Psoas muscle (tissue), 7 donors: ENCODE measurements at regions not wholly inside any gene's neighbourhood (a gene's known extent, or its start where the extent isn't known, plus 50 kb on each side); places are given as distances from the start of the nearest gene placed in this dataset.

ENCODE experiments used
- ATAC-seq, 4 donors: fragments of 200-7000 bp; cut with Tn5 transposase; one replicate each; pipeline ENCODE4 v1.9.1; 2020; ENCODE audit warnings: moderate library complexity in 3 of 4, mild to moderate bottlenecking in 2 of 4
- DNase-seq, 2 donors: peaks; one replicate each; pipeline ENCODE4 v3.0.0-alpha.2; 2020
- H3K27ac ChIP-seq: fragments of 200-600 bp; one replicate; pipeline ENCODE4 v1.8.0; 2022
- H3K27me3 ChIP-seq, 3 donors: fragments of 200-600 bp in 1 of 3; one replicate each; pipeline versions ENCODE4 v1.6.1 to v1.8.0; 2013 to 2022; ENCODE audit warnings: low read length in 2 of 3, mild to moderate bottlenecking in 2 of 3, moderate library complexity in 1 of 3; ENCODE audit not compliant: insufficient read depth in 3 of 3
- H3K36me3 ChIP-seq, 2 donors: fragments of 200-600 bp in 1 of 2; one replicate each; pipeline versions ENCODE4 v1.6.1 to v1.8.0; 2013 to 2022; ENCODE audit warnings: low read depth in 1 of 2, mild to moderate bottlenecking in 1 of 2, moderate library complexity in 1 of 2; ENCODE audit not compliant: insufficient read depth in 1 of 2
- H3K4me1 ChIP-seq: fragments of 200-600 bp; one replicate; pipeline ENCODE4 v1.8.0; 2022
- H3K4me3 ChIP-seq: fragments of 200-600 bp; one replicate; pipeline ENCODE4 v1.8.0; 2022; ENCODE audit warnings: mild to moderate bottlenecking
- H3K9me3 ChIP-seq: fragments of 200-600 bp; one replicate; pipeline ENCODE4 v1.8.0; 2022
- CTCF ChIP-seq: fragments of 200-600 bp; IDR thresholded peaks from one replicate; pipeline ENCODE4 v1.8.0; 2022; ENCODE audit warnings: antibody characterized with exemption
- WGBS, 3 donors: extraction: QIAGEN DNeasy Blood & Tissue Kit; methylation state at CpG; one replicate each; pipeline versions ENCODE4 v1.1.6 to v1.1.7; 2013; 5-methylcytosine and 5-hydroxymethylcytosine counted together
- intact Hi-C, 2 donors: fragments of 100-400 bp; cut with DNase I; formaldehyde crosslinking; loops; one replicate each; pipeline versions ENCODE4 v1.11.0 to v1.14.2; 2022
- donor health status: healthy with polysubstance abuse.
- donor health status: DM: no; HTN: no; CAD: no; lungs with moderate emphysema.
- donor health status: Bipolar disorder and iron deficiency.
- donor health status: healthy.
- donor health status: DM: yes; HTN: yes; CAD: no.
- donor health status: DM: no; HTN: no; CAD: no.
- donor health status: DM: yes; HTN: yes; CAD: no.

DNA sequence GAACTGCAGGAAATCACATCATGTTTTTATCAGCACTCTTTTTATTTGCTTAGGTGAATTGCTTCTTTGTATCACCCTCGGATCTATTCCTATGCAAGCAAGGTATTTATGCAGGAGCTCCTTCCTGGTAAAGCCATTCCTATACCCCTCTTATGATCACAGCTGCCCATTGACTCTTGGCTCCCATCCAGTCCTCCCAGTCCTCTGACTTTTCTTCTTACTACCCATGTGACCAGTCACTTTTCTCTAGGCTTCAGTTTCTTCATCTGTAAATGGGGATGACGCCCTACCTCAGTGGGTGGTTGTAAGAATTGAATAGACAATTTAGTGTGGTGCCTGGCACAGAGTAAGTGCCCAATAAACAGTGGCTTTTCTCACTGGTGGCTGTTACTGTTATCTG lies 144.9 kb downstream of the FHIP1A start:
- Histone ChIP-seq H3K4me1 (peaks cover 5% of the 10 kb centered on the region), H3K4me3 (no peak overlapping the region), H3K27ac (no peak overlapping the region), H3K9me3 (no peaks in the 10 kb centered on the region), H3K36me3 (no peaks in the 10 kb centered on the region), H3K27me3 (no peaks in the 10 kb centered on the region)
- WGBS, 3 donors, result 48 to 56% (median 55%) methylated on average over 2 of the region's 2 CpGs
- no peak for ATAC-seq
- no peak for TF ChIP-seq CTCF
- DNase-seq, result no peak
- intact Hi-C loops, result no loop called here

- Histone ChIP-seq H3K4me1 (peaks cover 12% of the 10 kb centered on the region), H3K27ac (no peak overlapping the region), H3K9me3 (no peaks in the 10 kb centered on the region), H3K36me3 (no peaks in the 10 kb centered on the region), H3K27me3 (no peaks in the 10 kb centered on the region), H3K4me3 (no peak overlapping the region)
- intact Hi-C loops, result no loop called here
- no peak for DNase-seq
- no peak for ATAC-seq
- WGBS, 3 donors, result 9 to 35% (median 19%) methylated on average over 1 of the region's 1 CpG
- TF ChIP-seq CTCF, result no peak
These were observed 146.4 kb downstream of the FHIP1A start for GRCh38 chr4:151555151-151555945.

DNA sequence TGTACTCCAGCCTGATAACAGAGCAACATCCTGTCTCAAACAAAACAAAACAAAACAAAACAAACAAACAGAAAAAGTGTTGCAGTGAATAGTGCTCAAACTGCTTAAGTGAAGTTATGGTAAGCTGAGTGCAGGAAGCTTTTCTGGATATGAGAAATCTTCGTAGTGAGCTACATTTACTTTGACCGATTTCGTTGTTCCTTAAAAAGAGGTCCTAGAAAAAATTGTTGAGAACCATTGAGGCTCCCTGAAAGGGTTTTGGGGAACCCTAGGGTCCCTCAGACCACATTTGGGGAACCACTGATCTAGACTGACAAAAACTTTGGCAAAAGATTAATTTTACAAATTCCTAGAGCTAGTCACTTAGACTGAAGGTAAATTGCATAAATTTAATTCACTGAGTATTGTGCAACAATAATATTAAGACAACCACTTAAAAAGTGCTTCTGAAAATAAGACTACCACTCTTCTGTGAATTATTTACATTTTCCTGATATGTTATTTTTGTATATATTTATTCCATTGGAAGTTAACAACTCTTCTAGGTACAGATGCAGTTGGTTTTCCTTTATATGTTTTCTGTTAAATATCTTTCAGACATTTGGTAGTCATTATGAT lies 149.6 kb downstream of the FHIP1A start:
- ATAC-seq (no peak), DNase-seq (no peak)
- H3K4me3 ChIP-seq, result no peak overlapping the region
- no peak for TF ChIP-seq CTCF
- H3K36me3 ChIP-seq, result no peaks in the 10 kb centered on the region
- 90 to 94% (median 92%) methylated on average over 3 of the region's 3 CpGs for WGBS, 3 donors
- peaks cover 26% of the 10 kb centered on the region for H3K4me1 ChIP-seq
- H3K27ac ChIP-seq, result no peak overlapping the region
- intact Hi-C loops, result no loop called here
- no peaks in the 10 kb centered on the region for H3K9me3 ChIP-seq
- no peaks in the 10 kb centered on the region for H3K27me3 ChIP-seq

DNA sequence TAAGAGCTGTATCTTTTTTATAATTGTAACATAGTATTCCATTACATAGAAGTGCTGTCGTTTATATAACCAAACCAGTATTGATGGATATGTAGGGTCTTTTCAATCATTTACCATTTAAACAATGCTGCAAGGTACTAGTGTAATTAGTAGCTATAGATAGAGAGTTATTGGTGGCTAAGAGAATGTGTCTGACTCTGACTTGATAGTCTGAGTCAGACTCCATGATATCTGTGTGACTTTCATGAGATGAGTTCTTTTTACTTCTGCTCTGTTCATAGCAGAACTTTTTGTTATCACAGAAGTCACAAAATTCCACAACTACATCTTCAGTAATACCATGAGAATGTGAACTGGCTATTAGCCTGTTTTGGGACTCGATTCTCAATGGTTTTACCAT lies 150.6 kb downstream of the FHIP1A start:
- H3K9me3 ChIP-seq, result no peaks in the 10 kb centered on the region
- no peak overlapping the region for H3K4me3 ChIP-seq
- H3K27me3 ChIP-seq, result no peaks in the 10 kb centered on the region
- peak overlapping the region; percentile 2 for H3K27ac ChIP-seq
- DNase-seq, result no peak
- peaks cover 26% of the 10 kb centered on the region for H3K4me1 ChIP-seq
- peak in 3 of 4 donors; percentile 50 to 61 (median 59) for ATAC-seq
- H3K36me3 ChIP-seq, result no peaks in the 10 kb centered on the region
- intact Hi-C loops, result no loop called here
- WGBS, 3 donors, result 64 to 75% (median 74%) methylated on average over 2 of the region's 2 CpGs
- no peak for TF ChIP-seq CTCF
